ENCODE measurements at regions not wholly inside any gene's neighbourhood (a gene's known extent, or its start where the extent isn't known, plus 50 kb on each side); places are given as distances from the start of the nearest gene placed in this dataset.

DNA sequence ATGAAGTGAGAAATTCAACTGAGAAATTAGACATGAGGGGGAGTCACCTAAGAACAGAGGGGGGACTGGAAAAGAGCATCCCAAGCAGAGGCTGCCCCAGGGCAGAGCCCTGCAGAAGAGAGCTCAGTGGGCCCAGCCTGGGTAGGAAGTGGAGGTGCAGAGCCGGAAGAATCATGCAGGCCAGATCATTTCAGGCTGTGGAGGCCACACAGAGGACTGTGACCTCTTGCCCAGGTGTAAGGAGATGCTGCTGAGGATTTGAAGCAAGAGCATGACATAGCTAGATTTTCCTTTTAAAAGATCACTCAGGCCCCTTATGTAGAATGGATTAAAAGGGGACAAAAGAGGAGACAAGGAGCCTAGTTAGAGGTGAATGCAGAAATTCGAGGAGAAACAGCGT, 63.9 kb upstream of the SPATA13 start:
- Histone ChIP-seq H3K27me3 (ENCODE audit: control insufficient read depth in 1 of 2, insufficient read depth in 2 of 2, low read length in 2 of 2) (no peaks in the 10 kb centered on the region), H3K4me1 (ENCODE audit: insufficient read depth, low read length) (peaks cover 14% of the 10 kb centered on the region), H3K27ac (ENCODE audit: low read depth in 1 of 2, low read length in 2 of 2) (no peak overlapping the region), H3K36me3 (ENCODE audit: insufficient read depth, low read length) (no peaks in the 10 kb centered on the region), H3K9me3 (ENCODE audit: control insufficient read depth in 1 of 2, insufficient read depth in 1 of 2, low read length in 2 of 2) (no peaks in the 10 kb centered on the region), H3K4me3 (ENCODE audit: low read length) (no peak overlapping the region)
- Mint-ChIP-seq H3K27ac (no peak overlapping the region), H3K27me3 (no peaks in the 10 kb centered on the region), H3K4me3 (no peak overlapping the region), H3K9me3 (no peaks in the 10 kb centered on the region), H3K4me1 (ENCODE audit: low read depth) (peaks cover 17% of the 10 kb centered on the region), H3K36me3 (ENCODE audit: low read depth) (no peaks in the 10 kb centered on the region)
- POLR2A ChIA-PET, result no interaction called here
- intact Hi-C loops (cut with DNase I, micrococcal nuclease), result no loop called here
- CTCF ChIA-PET, result no interaction called here
- DNase-seq, result no peak
- TF ChIP-seq CTCF (IDR thresholded peaks at IDR 0.05), result no peak
- ATAC-seq (ENCODE audit: poor library complexity), result no peak

GRCh38 chr13:24097064-24097463, 63.5 kb upstream of the SPATA13 start:
- ChIA-PET CTCF (no interaction called here), POLR2A (no interaction called here)
- no peak overlapping the region for H3K4me3 ChIP-seq (ENCODE audit: low read length)
- ATAC-seq (ENCODE audit: poor library complexity) (no peak), DNase-seq (no peak)
- no peaks in the 10 kb centered on the region for H3K36me3 ChIP-seq (ENCODE audit: insufficient read depth, low read length)
- H3K27ac Mint-ChIP-seq, result no peak overlapping the region
- peaks cover 17% of the 10 kb centered on the region for H3K4me1 Mint-ChIP-seq (ENCODE audit: low read depth)
- H3K9me3 Mint-ChIP-seq, result no peaks in the 10 kb centered on the region
- no peaks in the 10 kb centered on the region for H3K27me3 ChIP-seq (ENCODE audit: control insufficient read depth in 1 of 2, insufficient read depth in 2 of 2, low read length in 2 of 2)
- no peaks in the 10 kb centered on the region for H3K9me3 ChIP-seq (ENCODE audit: control insufficient read depth in 1 of 2, insufficient read depth in 1 of 2, low read length in 2 of 2)
- no peak overlapping the region for H3K4me3 Mint-ChIP-seq
- no peak for TF ChIP-seq CTCF (IDR thresholded peaks at IDR 0.05)
- H3K4me1 ChIP-seq (ENCODE audit: insufficient read depth, low read length), result peaks cover 14% of the 10 kb centered on the region
- intact Hi-C loops (cut with DNase I, micrococcal nuclease), result no loop called here
- no peak overlapping the region for H3K27ac ChIP-seq (ENCODE audit: low read depth in 1 of 2, low read length in 2 of 2)
- no peaks in the 10 kb centered on the region for H3K27me3 Mint-ChIP-seq
- no peaks in the 10 kb centered on the region for H3K36me3 Mint-ChIP-seq (ENCODE audit: low read depth)

GRCh38 chr13:24097667-24098066, 62.9 kb upstream of the SPATA13 start:
- TF ChIP-seq CTCF (IDR thresholded peaks at IDR 0.05), result no peak
- Histone ChIP-seq H3K36me3 (ENCODE audit: insufficient read depth, low read length) (no peaks in the 10 kb centered on the region), H3K27me3 (ENCODE audit: control insufficient read depth in 1 of 2, insufficient read depth in 2 of 2, low read length in 2 of 2) (no peaks in the 10 kb centered on the region), H3K4me3 (ENCODE audit: low read length) (no peak overlapping the region), H3K27ac (ENCODE audit: low read depth in 1 of 2, low read length in 2 of 2) (no peak overlapping the region), H3K4me1 (ENCODE audit: insufficient read depth, low read length) (peaks cover 14% of the 10 kb centered on the region), H3K9me3 (ENCODE audit: control insufficient read depth in 1 of 2, insufficient read depth in 1 of 2, low read length in 2 of 2) (no peaks in the 10 kb centered on the region)
- Mint-ChIP-seq H3K4me3 (no peak overlapping the region), H3K27ac (no peak overlapping the region), H3K27me3 (no peaks in the 10 kb centered on the region), H3K4me1 (ENCODE audit: low read depth) (peaks cover 17% of the 10 kb centered on the region), H3K9me3 (no peaks in the 10 kb centered on the region), H3K36me3 (ENCODE audit: low read depth) (no peaks in the 10 kb centered on the region)
- DNase-seq (peak in 3 of 14 experiments; percentile 13 to 16 (median 13)), ATAC-seq (ENCODE audit: poor library complexity) (peak; percentile 41)
- ChIA-PET CTCF (no interaction called here), POLR2A (no interaction called here)
- intact Hi-C loops (cut with DNase I, micrococcal nuclease), result no loop called here

Data from CD4-positive, alpha-beta T cell (primary cell).